Erythroblast (primary cell): ENCODE measurements at regions not wholly inside any gene's neighbourhood (a gene's known extent, or its start where the extent isn't known, plus 50 kb on each side); places are given as distances from the start of the nearest gene placed in this dataset.

Experiments used
- GATA1 ChIP-seq: IDR thresholded peaks from 2 replicates; pipeline ENCODE4 v1.6.1; 2011; ENCODE audit warnings: low read depth, mild to moderate bottlenecking, control low read depth, low read length, moderate library complexity
- POLR2A ChIP-seq: IDR thresholded peaks from 2 replicates; pipeline ENCODE4 v1.6.1; 2011; ENCODE audit warnings: mild to moderate bottlenecking, low read length

DNA sequence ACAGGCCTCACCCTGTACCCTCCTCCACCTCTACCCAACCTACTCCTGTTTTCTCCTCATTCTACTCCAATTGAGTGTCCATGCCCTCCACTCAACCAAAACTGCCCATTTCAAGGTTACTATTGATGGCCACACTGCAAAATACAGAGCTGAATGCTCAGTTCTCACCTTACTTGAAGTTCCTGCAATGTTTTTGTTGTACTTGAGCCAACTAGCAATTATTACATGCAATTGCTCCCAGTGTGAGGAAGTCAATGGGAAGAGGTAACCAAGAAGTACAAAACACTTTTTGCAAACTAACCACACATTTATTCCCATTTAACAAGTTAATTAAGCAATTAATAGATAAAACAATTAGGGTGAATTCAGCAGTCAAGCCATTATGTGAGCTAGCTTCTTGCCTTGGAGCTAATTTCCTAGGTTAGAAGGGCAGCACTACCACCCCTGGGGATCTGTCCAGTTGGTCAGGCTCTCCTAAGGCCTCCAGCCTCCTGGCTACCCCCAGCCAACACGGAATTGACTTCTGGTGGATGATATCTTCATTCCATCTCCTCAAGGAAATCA, 52.4 kb upstream of the GGTLC1 start:
- TF ChIP-seq POLR2A = no peak
- no peak for TF ChIP-seq GATA1
